NCI-H2029 (cell line): ENCODE measurements at regions not wholly inside any gene's neighbourhood (a gene's known extent, or its start where the extent isn't known, plus 50 kb on each side); places are given as distances from the start of the nearest gene placed in this dataset.

Experiments used
- DNase-seq: peaks from one replicate; lab custom pipeline; 2025; lab: John Stamatoyannopoulos, UW

DNA sequence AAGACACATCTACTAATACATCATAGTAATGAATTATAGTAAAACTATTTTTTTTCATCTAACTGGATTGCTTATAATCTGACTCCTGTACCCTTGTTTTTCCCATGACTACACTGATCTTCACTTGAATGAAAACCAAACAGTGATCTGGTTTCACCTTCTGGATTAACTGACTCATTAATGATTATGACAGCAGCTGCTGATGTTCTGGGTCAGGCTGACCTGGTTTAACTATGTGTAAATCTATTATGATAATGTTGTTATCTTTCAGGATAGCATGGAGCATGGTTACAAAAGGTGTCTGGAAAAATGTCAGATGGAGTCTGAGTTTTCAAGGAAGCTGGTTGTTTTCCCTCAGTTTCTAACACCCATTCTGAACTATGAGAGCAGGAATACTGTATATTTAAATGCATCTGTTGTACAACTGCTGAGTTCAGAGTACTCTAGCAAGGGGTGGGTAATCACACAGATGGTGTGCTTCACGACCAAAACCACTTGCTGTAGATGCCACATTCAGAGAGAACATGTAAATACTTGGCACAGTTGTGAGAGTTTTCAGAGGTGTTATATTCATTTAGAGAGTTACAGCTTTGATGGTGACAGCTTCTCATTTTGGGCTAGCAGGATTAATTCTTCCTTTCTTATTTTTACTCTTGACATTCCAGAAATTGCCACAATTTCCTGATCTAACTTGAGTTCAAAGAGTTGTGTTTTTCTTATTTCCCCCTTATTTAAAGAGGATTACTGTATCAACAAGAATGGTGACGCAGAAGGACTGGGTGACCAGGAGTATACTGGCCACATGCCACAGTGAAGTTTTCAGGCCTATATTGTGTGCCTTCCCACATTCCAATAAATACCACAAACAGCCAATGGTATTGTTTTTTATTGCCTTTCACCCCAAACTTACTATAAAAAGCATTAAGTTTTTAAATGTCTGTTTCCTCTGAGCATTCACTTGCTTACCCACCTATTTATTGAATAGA lies 249.7 kb upstream of the TET2 start:
- peak; percentile 24 for DNase-seq

DNA sequence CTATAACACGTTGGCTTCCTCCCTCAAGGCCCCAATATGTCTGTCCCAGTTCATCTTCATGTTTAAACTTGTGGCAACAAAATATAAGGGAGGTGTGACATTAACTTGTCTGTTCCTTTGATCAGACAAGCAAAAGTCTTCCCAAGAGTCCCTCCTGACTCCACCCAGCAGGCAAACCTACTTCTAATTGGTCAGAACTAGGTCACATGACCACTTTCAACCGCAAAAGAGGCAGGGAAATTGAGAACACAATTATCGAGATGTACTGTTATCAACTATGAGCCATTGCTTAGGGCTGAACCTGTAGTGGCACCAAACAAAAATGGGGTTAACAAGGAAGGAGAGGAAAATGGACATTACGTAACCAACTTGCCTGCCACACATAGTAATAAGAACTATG lies 246.8 kb upstream of the TET2 start:
- no peak for DNase-seq

DNA sequence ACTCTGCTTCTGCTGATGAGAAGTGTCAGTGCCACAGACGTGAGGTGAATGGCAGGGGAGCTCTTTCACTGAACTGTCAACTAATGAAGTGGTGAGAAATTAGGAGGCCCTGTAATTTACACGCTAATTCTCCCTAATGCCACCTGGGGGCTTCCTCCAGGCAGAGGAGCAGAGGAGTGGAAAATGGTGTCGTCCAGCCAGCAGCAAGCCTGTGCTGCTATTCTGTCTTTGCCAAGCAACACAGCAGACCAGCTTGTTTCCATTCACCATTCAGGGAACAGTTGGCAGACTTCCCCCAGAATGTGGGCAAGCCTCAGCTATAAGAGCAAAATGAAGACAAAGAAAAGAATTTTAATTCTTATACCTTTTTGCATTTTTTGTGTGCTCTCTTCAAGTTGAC lies 245.2 kb upstream of the TET2 start:
- no peak for DNase-seq

DNA sequence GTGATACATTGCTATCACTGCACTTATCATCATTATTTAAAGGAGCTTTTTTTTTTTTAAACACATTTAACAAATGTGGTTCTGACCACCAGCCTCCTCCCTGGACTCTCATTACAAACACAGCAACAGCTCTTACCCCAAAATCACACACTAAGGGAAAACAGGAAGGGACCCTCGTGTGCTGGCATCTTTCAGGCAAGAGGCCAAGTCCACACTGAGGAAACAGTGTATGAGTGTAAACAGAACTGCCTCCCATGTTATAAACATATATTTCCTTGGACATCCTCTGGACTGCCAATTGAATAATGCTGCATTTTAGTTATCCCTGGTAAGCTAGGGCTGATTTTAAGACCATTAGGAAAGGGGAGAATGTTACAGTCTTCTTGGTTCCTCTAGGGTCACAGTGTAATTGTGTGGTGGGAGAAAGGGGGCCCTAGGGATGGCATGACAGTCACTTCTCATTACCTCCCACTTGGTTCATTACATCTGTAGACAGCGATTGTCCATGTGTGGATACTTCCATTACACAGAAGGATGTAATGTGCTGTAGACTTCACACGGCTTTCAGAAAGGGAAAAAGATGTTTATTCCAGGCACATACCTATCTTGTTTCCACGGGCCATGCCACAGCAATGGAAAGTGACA lies 244.6 kb upstream of the TET2 start:
- DNase-seq = no peak

DNA sequence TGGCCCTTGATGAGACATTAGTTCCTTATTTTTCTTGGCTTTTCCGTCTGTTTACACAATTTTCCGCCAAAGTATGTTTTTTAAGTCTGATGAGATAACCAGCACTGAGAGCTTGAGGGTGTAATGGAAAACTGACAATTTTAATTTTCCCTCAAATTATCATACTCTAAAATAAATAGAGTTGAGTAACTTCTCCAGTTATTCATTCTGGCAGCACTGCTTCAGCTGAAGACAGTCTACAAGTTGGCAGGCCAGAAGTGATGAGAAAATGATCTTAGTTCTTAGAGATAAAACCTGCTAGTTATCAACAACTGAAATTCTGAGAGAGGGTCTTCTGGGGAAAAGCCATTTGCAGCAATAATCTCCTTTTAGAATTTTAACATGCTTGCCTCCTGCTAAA lies 241.6 kb upstream of the TET2 start:
- DNase-seq = no peak

DNA sequence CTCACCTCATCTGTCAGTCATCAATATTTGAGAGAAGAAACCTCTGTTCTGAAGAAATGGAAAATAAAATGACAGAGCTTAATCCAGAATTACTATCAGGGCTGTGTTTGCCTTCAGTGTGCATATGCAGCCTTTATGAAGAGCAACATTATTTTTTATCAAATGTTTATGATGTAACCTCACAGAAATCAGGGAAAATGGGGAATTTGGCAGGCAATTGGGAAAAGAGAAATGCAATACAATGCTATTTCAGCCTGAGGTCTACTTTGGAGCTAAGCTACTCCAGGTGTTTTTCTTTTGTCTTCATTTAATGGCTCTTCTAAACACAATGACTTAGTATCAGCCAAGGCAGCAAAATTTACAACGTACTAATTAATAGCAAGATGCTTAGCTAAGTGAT lies 241.1 kb upstream of the TET2 start:
- no peak for DNase-seq

DNA sequence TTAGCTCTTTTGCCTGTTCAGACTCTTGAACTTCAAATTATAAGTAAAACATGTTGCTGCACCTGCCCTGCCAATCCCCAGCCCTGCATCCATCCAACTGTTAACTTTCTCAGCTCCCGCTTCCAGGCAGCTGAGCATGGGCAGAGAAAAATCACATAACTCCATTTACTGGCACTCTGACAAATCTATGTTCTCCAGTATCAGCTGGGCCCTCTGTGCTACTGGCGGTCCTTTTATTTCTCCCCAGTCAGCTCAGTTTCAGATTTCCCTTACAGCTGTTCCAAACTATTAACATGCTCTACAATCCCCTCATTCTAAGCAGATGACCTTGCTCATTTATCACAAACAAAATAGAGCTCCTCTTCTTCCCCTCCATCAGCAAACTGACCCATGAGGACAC lies 240.4 kb upstream of the TET2 start:
- DNase-seq = no peak

DNA sequence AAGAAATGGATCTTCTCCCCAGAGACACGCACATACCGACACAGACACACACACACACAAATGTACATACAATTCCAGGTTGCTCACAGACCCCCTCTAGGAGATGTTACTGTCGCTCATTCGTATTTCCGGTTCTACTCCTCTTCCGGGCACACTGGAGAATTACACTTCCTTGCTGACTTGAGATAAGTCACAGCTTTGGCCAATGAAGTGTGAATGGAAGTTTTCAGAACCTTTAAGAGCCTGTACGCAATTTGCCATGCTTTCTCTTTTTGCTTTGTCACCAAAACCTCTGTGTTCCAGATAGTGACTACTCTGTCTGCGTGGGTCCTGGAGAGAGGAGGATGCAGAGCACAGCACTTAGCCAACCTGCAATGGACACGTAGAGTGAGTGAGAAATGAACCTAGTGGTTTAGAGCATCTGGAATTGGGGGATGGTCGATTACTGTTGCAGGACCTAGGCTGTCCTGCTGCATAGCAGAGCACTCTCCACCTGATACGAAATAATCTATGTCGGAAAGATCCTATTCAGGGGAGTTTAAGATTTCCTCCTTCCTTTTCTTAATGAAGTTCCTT lies 239.5 kb upstream of the TET2 start:
- DNase-seq = no peak

DNA sequence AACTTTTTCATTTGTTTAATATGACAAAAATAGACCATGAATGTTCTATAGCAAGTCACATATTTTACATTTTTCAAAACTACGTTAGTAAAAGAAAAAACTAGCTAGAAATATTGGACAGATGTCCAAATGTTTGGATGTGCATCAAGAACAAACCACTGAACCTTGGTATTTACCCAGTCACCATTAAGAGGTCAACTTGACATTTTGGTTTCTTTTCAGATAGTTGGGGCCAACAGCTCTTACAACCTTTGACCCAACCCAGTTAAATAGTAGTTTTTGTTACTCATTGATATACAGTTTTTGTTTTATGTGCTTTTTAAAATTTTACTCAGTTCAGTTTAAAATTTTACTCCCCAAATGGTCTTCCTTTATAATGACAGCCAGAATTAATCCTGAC lies 238.7 kb upstream of the TET2 start:
- DNase-seq = no peak

DNA sequence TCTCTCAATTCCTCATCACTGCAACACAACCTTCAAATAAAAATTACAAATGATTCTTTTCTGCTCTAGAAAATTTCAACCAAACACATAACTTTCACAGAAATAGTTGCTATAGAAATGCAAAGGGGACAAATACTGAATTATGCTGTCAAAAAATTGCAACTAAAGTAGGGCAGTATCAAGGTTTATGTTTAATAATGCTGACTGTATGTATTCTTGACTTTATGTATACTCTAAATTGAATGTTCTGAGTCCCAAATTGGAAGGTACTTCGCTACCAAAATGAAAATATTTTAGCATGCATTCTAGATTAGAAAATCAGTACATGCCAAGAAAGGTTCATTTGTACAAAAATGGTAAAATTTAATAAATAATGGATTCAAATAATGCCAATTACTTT lies 237.3 kb upstream of the TET2 start:
- DNase-seq = no peak

DNA sequence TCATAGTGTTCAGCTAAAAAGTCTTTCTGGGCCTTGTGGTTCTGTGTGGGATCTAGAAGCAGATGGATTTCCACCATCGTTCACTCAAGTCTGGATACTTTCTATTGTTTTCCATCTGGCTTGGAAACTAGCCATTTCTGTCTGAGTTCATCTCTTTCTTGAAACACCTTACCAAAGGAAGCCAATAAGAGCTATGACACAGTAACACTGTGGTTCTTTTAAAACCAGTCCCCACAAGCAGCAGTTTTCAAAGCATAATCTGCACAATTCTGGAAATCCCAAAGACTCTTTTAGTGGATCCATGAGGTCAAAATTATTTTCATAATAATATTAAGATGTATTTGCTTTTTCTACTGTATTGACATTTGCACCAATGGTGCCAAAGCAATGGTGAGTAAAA lies 234.2 kb upstream of the TET2 start:
- DNase-seq = no peak

DNA sequence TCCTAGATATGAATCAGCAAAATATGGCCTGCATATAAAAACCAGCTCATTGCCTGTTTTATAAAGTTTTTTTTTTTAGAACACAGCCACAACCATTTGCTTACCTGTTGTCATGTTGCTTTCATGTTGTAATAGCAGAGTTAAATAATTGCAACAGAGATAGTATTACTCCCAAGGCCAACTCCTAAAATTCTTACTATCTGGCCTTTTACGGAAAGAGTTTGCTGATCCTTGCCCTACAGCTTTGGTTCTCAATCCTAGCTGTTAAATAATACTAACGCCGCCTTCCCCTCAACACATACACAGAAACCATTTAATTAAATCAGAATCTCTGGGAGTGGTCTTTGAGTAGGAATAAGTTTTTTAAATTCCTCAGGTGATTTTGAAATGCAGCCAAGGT lies 231.3 kb upstream of the TET2 start:
- DNase-seq = no peak

DNA sequence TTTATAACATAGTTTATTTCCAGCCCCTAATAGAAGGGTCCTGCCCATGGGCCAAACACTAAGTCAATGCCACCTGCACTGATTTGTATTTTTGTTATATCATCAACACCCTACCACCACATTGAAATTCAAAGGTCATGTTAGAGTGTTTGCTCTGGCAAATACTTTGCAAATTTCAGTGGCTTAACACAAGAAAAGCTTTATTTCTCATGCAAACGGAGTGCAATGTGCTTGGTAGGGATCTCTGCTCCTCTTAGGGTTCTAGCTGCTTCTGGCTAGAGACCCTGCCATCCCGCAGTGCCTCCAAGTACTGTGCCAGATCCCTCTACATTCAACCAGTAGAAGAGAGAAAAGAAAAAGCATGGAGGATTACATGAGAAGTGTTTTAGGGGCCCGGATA lies 230.8 kb upstream of the TET2 start:
- no peak for DNase-seq

DNA sequence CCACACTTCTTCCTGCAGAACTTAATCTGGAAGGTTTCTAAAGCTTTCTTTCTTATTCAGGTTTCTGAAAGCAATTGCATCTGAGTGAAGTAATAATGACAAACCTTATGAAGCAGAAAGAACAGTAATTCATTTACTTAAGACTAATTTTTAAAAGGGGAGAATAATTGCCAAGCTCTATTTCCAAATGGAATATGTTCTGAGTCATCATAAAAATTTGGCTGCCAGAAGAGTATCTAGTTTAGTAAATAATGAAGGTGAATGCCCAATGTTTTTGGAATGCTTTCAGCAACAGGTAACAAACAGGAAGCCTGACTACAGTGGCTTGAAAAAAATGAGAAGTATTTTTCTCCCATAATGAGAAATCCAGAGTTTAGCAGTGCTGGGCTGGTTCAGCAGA lies 227.3 kb upstream of the TET2 start:
- DNase-seq = no peak

DNA sequence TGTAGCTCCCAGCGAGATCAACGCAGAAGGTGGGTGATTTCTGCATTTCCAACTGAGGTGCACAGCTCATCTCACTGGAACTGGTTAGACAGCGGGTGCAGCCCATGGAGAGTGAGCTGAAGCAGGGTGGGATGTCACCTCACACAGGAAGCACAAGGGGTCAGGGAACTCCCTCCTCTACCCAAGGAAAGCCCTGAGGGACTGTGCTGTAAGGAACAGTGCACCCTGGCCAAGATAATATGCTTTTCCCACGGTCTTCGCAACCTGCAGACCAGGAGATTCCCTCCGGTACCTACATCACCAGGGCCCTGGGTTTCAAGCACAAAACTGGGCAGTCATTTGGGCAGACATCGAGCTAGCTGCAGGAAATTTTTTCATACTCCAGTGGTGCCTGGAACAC lies 216.4 kb upstream of the TET2 start:
- no peak for DNase-seq

DNA sequence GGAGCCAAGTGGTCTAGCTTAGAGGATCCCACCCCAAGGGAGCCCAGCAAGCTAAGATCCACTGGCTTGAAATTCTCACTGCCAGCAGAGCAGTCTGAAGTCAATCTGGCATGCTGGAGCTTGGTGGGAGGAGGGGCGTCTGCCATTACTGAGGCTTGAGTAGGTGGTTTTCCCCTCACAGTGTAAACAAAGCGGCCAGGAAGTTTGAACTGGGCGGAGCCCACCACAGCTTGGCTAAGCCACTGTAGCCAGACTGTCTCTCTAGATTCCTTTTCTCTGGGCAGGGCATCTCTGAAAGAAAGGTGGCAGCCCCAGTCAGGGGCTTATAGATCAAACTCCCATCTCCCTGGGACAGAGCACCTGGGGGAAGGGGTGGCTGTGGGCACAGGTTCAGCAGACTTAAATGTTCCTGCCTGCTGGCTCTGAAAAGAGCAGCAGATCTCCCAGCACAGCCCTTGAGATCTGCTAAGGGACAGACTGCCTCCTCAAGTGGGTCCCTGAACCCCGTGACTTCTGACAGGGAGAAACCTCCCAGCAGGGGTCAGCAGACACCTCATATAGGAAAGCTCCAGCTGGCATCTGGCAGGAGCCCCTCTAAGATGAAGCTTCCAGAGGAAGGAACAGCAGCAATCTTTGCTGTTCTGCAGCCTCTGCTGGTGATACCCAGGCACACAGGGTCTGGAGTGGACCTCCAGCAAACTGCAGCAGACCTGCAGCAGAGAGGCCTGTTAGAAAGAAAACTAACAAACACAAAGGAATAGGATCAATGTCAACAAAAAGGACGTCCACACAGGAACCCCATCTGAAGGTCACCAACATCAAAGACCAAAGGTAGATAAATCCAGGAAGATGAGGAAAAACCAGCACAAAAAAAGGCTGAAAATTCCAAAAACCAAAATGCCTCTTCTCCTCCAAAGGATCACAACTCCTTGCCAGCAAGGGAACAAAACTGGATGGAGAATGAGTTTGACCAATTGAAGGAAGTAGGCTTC lies 215.6 kb upstream of the TET2 start:
- DNase-seq = peak; percentile 3

DNA sequence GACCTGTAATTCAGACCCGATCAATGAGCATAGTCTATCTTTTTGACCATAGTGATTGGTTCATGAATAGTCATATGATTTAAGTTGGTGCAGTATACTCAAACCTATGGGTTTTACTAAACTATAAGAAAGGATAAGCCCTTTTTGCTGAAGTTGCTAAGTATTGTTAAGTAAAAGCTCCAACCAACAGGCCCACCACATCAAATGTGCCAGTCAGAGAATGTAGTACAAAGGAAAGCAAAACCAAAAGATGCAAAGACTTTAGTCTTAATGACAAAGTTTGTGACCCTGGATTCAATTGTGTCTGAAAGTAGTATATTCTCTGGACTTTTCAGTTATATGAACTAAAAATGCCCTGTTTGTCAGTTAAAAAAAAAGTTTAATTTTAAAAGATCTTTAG lies 208.1 kb upstream of the TET2 start:
- no peak for DNase-seq

DNA sequence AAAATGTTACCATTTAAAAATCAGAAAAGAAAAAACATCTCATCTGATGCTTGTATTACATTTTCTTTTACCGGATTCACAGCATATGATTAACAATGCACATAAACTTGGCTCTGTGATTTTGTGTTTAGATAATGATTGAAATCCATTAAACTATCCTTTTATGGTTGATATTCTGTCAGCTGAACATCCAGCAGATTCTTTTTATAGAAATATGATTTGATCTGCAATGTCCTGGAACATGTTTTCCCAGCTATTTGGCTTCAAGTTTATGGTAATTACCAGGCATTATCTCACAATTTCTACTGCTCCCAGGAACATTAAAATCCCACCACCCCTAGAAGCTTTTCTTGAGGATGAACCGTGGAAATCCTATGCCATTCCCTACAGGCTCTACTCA lies 205.7 kb upstream of the TET2 start:
- no peak for DNase-seq

DNA sequence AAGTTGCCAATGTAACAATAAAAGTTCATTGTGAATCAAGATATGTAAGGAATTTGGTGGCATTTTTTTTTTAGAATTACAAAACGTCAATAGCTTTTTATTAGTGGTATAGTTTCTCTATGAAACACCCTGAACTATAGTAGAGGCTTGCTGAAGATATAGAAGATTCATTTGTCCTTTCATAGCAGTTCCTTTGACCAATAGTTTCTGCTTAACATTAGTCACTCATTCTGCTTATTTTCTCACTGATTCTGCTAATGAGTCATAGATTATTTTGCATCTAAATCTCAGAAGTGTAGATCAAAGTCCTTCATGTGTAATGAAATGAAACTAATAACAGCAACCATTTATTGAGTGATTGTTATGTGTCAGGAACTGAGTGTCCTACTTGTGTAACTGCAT lies 205.0 kb upstream of the TET2 start:
- no peak for DNase-seq

DNA sequence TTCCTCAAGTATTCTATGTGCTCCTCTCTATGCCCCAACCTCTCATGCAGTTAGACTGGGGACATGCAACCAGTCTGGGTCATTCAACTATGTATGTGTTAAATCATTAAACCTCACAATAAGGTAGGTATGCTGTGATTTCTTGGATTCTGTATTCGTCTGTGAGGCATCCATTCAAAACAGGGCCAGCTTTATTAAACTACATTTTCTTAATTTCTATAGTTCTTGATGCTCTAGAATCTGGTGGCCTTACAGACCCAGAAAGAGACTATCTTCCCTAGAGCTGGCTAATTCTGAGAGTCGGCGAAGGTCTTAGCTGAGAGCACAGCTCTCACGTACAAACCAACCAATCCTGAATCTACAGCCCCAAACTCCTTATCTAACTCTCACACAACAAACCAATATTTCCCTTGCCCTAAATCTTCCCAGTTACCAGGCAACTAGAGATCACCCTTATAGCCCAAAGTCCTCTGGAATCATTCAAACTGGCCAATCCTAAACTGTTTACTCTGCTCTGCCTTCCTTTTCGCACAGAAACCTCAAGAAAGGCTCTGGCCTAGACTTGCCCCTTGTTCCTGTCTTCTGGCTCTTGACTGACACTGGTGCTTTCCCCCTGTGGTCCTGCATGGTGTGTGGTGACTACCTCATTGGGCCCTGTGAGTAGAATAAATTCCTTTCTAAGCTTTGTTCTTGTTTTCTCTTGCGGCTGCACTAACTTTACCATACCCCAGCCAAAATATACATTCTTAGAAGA lies 203.5 kb upstream of the TET2 start:
- no peak for DNase-seq

DNA sequence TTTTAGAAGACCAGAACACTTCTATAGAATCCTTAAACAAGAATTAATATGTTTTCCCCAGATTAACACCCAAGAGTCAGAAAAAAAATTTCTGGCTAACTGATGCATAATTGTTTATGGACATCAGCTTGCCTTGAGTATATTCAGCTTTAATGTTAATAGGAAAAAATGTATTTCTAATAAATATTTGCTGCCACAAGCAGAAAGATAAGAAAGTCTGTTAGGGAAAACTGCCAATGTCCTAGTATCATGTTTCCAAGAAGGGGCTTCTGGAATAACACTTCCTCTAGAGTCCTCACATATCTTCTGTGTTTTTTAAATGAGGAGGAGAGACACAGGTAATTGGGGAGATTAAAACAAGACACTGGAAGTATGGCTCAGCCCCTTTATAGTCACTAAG lies 202.1 kb upstream of the TET2 start:
- no peak for DNase-seq
